Nephron progenitor cell (in vitro differentiated cells): ENCODE measurements at regions not wholly inside any gene's neighbourhood (a gene's known extent, or its start where the extent isn't known, plus 50 kb on each side); places are given as distances from the start of the nearest gene placed in this dataset.

Experiments used
- DNase-seq: peaks from one replicate; pipeline ENCODE4 v3.0.0; 2021
- H3K27ac Mint-ChIP-seq: 2 replicates; pipeline ENCODE4 v1.8.0; 2021; ENCODE audit warnings: mild to moderate bottlenecking, moderate library complexity, mixed read lengths
- H3K27me3 Mint-ChIP-seq: 2 replicates; pipeline ENCODE4 v1.8.0; 2021; ENCODE audit warnings: mild to moderate bottlenecking, low read depth, mixed read lengths; ENCODE audit not compliant: poor library complexity
- H3K36me3 Mint-ChIP-seq: 2 replicates; pipeline ENCODE4 v1.8.0; 2021; ENCODE audit warnings: low read depth, mixed read lengths
- H3K4me1 Mint-ChIP-seq: 2 replicates; pipeline ENCODE4 v1.8.0; 2021; ENCODE audit warnings: mixed read lengths
- H3K4me3 Mint-ChIP-seq: 2 replicates; pipeline ENCODE4 v1.8.0; 2021; ENCODE audit warnings: mild to moderate bottlenecking, moderate library complexity, mixed read lengths
- H3K9me3 Mint-ChIP-seq: 2 replicates; pipeline ENCODE4 v1.8.0; 2021; ENCODE audit warnings: mild to moderate bottlenecking, moderate library complexity, mixed read lengths
- CTCF ChIP-seq: fragments of 200-600 bp; sonication (generic); IDR thresholded peaks from 2 replicates; pipeline ENCODE4 v1.5.0; 2021; ENCODE audit warnings: antibody characterized with exemption

- Mint-ChIP-seq H3K4me1 (no peaks in the 10 kb centered on the region), H3K9me3 (no peaks in the 10 kb centered on the region), H3K27ac (no peak overlapping the region), H3K4me3 (no peak overlapping the region), H3K27me3 (no peaks in the 10 kb centered on the region), H3K36me3 (no peaks in the 10 kb centered on the region)
- TF ChIP-seq CTCF: no peak
- no peak for DNase-seq
These were observed 471.0 kb downstream of the TBC1D4 start for GRCh38 chr13:75010941-75011340.

DNA sequence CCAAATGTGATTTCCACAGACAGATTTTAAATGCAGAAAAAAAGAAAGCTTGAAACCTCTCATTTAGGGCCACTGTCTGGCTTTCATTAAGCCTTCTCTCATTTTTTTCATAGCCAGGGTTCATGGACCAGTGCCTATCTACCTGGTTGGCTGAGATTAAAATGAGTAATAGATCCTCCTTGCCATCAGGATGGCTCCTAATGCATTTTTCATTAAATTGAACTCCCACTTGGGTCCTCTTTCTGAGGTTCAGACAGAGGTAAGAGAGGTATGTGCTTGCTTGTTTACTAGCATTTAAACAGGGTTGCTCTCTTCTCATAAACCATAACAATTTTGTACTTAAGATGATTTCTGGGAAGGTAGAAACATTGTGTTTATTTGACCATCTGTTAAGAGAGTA lies 473.0 kb downstream of the TBC1D4 start:
- Mint-ChIP-seq H3K27me3 (no peaks in the 10 kb centered on the region), H3K4me1 (no peaks in the 10 kb centered on the region), H3K36me3 (no peaks in the 10 kb centered on the region), H3K27ac (no peak overlapping the region), H3K4me3 (no peak overlapping the region), H3K9me3 (no peaks in the 10 kb centered on the region)
- TF ChIP-seq CTCF: no peak
- no peak for DNase-seq

DNA sequence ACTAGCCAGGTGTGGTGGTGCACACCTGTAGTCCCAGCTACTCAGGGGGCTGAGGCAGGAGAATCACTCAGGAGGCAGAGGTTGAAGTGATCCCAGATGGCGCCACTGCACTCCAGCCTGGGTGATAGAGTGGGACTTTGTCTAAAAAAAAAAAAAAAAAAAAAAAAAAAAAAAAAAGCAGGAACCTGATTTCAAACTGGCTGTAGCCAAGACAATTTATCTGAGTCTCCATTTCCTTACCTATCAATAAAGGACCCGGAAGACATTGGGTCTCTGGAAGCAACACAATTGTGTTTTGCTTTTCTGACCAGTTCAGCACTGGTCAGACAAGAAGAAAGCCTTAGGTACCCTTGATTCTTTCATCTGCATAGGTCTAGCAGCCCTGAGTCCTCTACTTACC lies 491.0 kb downstream of the TBC1D4 start:
- H3K4me1 Mint-ChIP-seq: no peaks in the 10 kb centered on the region
- no peaks in the 10 kb centered on the region for H3K36me3 Mint-ChIP-seq
- H3K27me3 Mint-ChIP-seq: no peaks in the 10 kb centered on the region
- H3K27ac Mint-ChIP-seq: no peak overlapping the region
- no peak for TF ChIP-seq CTCF
- no peak overlapping the region for H3K4me3 Mint-ChIP-seq
- no peaks in the 10 kb centered on the region for H3K9me3 Mint-ChIP-seq
- DNase-seq: no peak

DNA sequence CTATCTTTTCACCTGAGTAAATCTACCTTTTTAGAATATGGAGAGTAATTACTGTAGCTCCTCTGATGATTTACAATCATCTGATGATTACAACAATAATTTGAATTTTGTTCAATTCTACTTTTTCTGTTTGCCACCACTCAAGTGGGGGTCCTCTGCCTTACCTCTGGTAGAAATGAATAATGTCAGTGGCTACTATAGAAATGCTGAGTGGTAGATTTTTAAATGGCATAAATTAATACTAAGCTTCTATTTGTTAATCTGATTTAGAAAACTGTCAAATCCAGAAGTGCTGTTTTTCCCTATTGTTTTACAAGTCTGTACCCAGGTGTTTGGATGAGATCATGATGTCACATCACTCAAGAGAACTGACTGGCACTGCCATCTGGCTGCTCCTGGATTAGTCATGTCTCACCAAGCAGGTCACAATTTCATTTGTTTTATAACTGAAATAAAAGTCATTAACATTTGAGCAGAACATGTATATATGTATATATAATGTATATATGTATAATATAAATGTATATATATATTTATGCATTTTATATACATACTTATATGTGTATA lies 494.8 kb downstream of the TBC1D4 start:
- DNase-seq: no peak
- H3K4me3 Mint-ChIP-seq: no peak overlapping the region
- H3K4me1 Mint-ChIP-seq: no peaks in the 10 kb centered on the region
- TF ChIP-seq CTCF: no peak
- peaks cover 3% of the 10 kb centered on the region for H3K9me3 Mint-ChIP-seq
- no peak overlapping the region for H3K27ac Mint-ChIP-seq
- H3K27me3 Mint-ChIP-seq: no peaks in the 10 kb centered on the region
- H3K36me3 Mint-ChIP-seq: no peaks in the 10 kb centered on the region

DNA sequence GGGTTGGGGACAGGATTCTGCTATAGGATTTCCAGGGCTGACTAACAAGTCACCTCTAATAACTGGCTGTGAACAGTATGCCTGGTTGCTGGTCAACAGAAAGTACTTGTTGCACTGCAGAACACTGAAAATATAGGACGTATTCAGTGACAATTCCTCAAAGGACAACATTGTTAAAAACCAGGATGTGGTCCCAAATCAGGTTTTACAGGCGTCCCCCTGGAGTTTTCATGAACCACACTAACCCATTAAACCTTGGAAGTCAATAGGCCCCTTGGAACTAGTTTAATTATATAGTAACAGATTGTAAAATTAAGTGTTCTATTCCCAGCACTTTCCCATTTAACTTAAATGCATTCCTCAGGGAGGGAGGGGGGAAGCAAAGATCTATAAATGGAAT lies 495.4 kb downstream of the TBC1D4 start:
- Mint-ChIP-seq H3K27ac (no peak overlapping the region), H3K27me3 (no peaks in the 10 kb centered on the region), H3K36me3 (no peaks in the 10 kb centered on the region), H3K4me1 (no peaks in the 10 kb centered on the region), H3K9me3 (peaks cover 3% of the 10 kb centered on the region), H3K4me3 (no peak overlapping the region)
- TF ChIP-seq CTCF: no peak
- DNase-seq: no peak

DNA sequence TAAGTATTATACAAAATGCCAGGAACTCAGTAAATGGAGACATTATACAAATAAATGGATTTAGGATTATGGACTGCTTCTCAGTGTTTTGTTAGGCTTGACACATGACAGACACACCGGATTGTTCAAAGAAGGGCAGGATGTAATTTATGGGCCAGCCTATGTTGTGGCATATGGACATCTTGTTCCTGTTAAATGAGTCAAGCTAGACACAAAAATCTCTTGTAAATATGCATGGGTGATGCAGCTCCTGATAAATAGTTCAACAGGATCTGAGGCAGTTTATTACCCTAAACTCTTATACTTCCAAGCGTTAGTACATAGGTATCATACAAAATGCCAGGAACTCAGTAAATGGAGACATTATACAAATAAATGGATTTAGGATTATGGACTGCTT lies 502.3 kb downstream of the TBC1D4 start:
- no peak overlapping the region for H3K27ac Mint-ChIP-seq
- H3K9me3 Mint-ChIP-seq: peaks cover 3% of the 10 kb centered on the region
- no peak for TF ChIP-seq CTCF
- peaks cover 27% of the 10 kb centered on the region for H3K4me1 Mint-ChIP-seq
- peaks cover 3% of the 10 kb centered on the region for H3K27me3 Mint-ChIP-seq
- DNase-seq: no peak
- H3K4me3 Mint-ChIP-seq: no peak overlapping the region
- no peaks in the 10 kb centered on the region for H3K36me3 Mint-ChIP-seq
